PC-9 (cell line): ENCODE measurements at regions not wholly inside any gene's neighbourhood (a gene's known extent, or its start where the extent isn't known, plus 50 kb on each side); places are given as distances from the start of the nearest gene placed in this dataset.
A peak's percentile ranks its signal among the peaks of the same experiment; 100 is the strongest.

ENCODE experiments used
- BruUV-seq: library from RNA; stranded (reverse); fragments of 400-500 nt; replicated peaks from 2 replicates; lab custom pipeline; 2021; lab: Mats Ljungman, UMichigan
- CTCF ChIA-PET: fragments of 300-600 bp; sonication (Branson Sonifier 250); formaldehyde crosslinking; loops from one replicate; lab custom pipeline; 2022; ENCODE audit warnings: antibody characterized with exemption; lab: Charles Lee
- POLR2A ChIA-PET: fragments of 300-600 bp; sonication (Branson Sonifier 250); formaldehyde crosslinking; loops from one replicate; lab custom pipeline; 2022; ENCODE audit warnings: antibody characterized with exemption; ENCODE audit not compliant: unreplicated experiment; lab: Charles Lee
- DNase-seq, 2 experiments: peaks; one replicate each; pipeline versions ENCODE4 v3.0.0 to v3.0.0-alpha.2; 2015 to 2022; ENCODE audit warnings: mixed read lengths in 1 of 2
- H2AFZ ChIP-seq: fragments of 200-600 bp; sonication (generic); 2 replicates; pipeline ENCODE4 v1.8.1; 2017; ENCODE audit warnings: antibody characterized with exemption
- H3F3A ChIP-seq: fragments of 200-600 bp; sonication (generic); 2 replicates; pipeline ENCODE4 v1.8.1; 2017; ENCODE audit warnings: antibody characterized with exemption, mild to moderate bottlenecking, low read depth; ENCODE audit not compliant: insufficient read depth
- H3K27ac ChIP-seq: fragments of 200-600 bp; sonication (generic); 2 replicates; pipeline ENCODE4 v1.6.1; 2016; ENCODE audit warnings: mixed run types
- H3K27me3 ChIP-seq: fragments of 200-600 bp; sonication (generic); 2 replicates; pipeline ENCODE4 v1.6.1; 2016; ENCODE audit warnings: low read depth, mixed run types; ENCODE audit not compliant: insufficient read depth
- H3K36me3 ChIP-seq: fragments of 200-600 bp; sonication (generic); 2 replicates; pipeline ENCODE4 v1.6.1; 2016; ENCODE audit warnings: low read depth, mixed run types
- H3K4me1 ChIP-seq: fragments of 200-600 bp; sonication (generic); replicated peaks from 2 replicates; pipeline ENCODE4 v1.6.1; 2016; ENCODE audit warnings: mixed run types; ENCODE audit not compliant: insufficient read depth
- H3K4me2 ChIP-seq: fragments of 200-600 bp; sonication (generic); 2 replicates; pipeline ENCODE4 v1.6.1; 2017; ENCODE audit warnings: mixed run types
- H3K4me3 ChIP-seq: fragments of 200-600 bp; sonication (generic); 2 replicates; pipeline ENCODE4 v1.6.1; 2016; ENCODE audit warnings: mixed run types
- H3K79me2 ChIP-seq: fragments of 200-600 bp; sonication (generic); 2 replicates; pipeline ENCODE4 v1.6.1; 2017; ENCODE audit warnings: low read depth, mixed run types
- H3K9me2 ChIP-seq: fragments of 200-600 bp; sonication (generic); 2 replicates; pipeline ENCODE4 v1.8.1; 2017; ENCODE audit warnings: mild to moderate bottlenecking; ENCODE audit not compliant: insufficient read depth
- H3K9me3 ChIP-seq: fragments of 200-600 bp; sonication (generic); 2 replicates; pipeline ENCODE4 v1.8.1; 2016; ENCODE audit warnings: low read depth; ENCODE audit not compliant: insufficient read depth
- H4K20me1 ChIP-seq: fragments of 200-600 bp; sonication (generic); 2 replicates; pipeline ENCODE4 v1.8.1; 2017; ENCODE audit not compliant: insufficient read depth
- CTCF ChIP-seq: fragments of 200-600 bp; sonication (generic); conservative IDR thresholded peaks from 2 replicates; pipeline ENCODE4 v1.6.1; 2017; ENCODE audit warnings: mixed run types, antibody characterized with exemption, mild to moderate bottlenecking, moderate library complexity
- EZH2 ChIP-seq: fragments of 200-600 bp; sonication (generic); IDR thresholded peaks from 2 replicates; pipeline ENCODE4 v1.8.0; 2017; ENCODE audit warnings: antibody characterized with exemption, low read depth
- intact Hi-C: fragments of 100-400 bp; cut with micrococcal nuclease; formaldehyde crosslinking; loops from one replicate; pipeline ENCODE4 v1.10.0; 2022; ENCODE audit not compliant: unreplicated experiment

- H3K4me3 ChIP-seq = no peak overlapping the region
- DNase-seq = no peak
- no peak overlapping the region for H3K27ac ChIP-seq
- BruUV-seq = no TSS peak
- H4K20me1 ChIP-seq = no peaks in the 10 kb centered on the region
- no peaks in the 10 kb centered on the region for H3F3A ChIP-seq
- intact Hi-C loops = no loop called here
- POLR2A ChIA-PET = no interaction called here
- H3K9me2 ChIP-seq = no peaks in the 10 kb centered on the region
- H3K36me3 ChIP-seq = no peaks in the 10 kb centered on the region
- no peaks in the 10 kb centered on the region for H3K4me1 ChIP-seq
- no peak overlapping the region for H2AFZ ChIP-seq
- H3K9me3 ChIP-seq = no peaks in the 10 kb centered on the region; the same call in 1 of the 2 replicates
- no peaks in the 10 kb centered on the region for H3K79me2 ChIP-seq
- CTCF ChIA-PET = no interaction called here
- H3K4me2 ChIP-seq = no peak overlapping the region
- H3K27me3 ChIP-seq = no peaks in the 10 kb centered on the region
- no peak for TF ChIP-seq EZH2
- TF ChIP-seq CTCF = no peak
These were observed 746.9 kb upstream of the MARCKS start for GRCh38 chr6:113110211-113110610.

- Histone ChIP-seq H2AFZ (no peak overlapping the region), H3K4me1 (no peaks in the 10 kb centered on the region), H4K20me1 (no peaks in the 10 kb centered on the region), H3K4me3 (no peak overlapping the region), H3K79me2 (no peaks in the 10 kb centered on the region), H3K36me3 (no peaks in the 10 kb centered on the region), H3K9me2 (no peaks in the 10 kb centered on the region), H3K27ac (no peak overlapping the region), H3K4me2 (no peak overlapping the region), H3F3A (no peaks in the 10 kb centered on the region), H3K9me3 (peaks cover 10% of the 10 kb centered on the region), H3K27me3 (no peaks in the 10 kb centered on the region)
- no peak for TF ChIP-seq EZH2
- TF ChIP-seq CTCF = no peak
- CTCF ChIA-PET = no interaction called here
- intact Hi-C loops = no loop called here
- BruUV-seq = no TSS peak
- DNase-seq = no peak
- POLR2A ChIA-PET = no interaction called here
These were observed 745.6 kb upstream of the MARCKS start for GRCh38 chr6:113111550-113111949.

GRCh38 chr6:113112086-113112485, 745.1 kb upstream of the MARCKS start:
- DNase-seq = no peak
- H3F3A ChIP-seq = no peaks in the 10 kb centered on the region
- peak overlapping the region; percentile 7; the same call in 1 of the 2 replicates for H2AFZ ChIP-seq
- ChIA-PET CTCF (no interaction called here), POLR2A (interaction anchor here (0.5 kb wide), 1 partner anchor 989 kb away, joined by 3 read pairs; no protein-coding TSS in a partner anchor)
- no peak overlapping the region for H3K27ac ChIP-seq
- intact Hi-C loops = no loop called here
- H3K9me3 ChIP-seq = peaks cover 15% of the 10 kb centered on the region
- no peaks in the 10 kb centered on the region for H3K4me1 ChIP-seq
- no peaks in the 10 kb centered on the region for H4K20me1 ChIP-seq
- BruUV-seq = no TSS peak
- H3K4me2 ChIP-seq = no peak overlapping the region
- no peaks in the 10 kb centered on the region for H3K9me2 ChIP-seq
- no peaks in the 10 kb centered on the region for H3K36me3 ChIP-seq
- H3K4me3 ChIP-seq = no peak overlapping the region
- no peaks in the 10 kb centered on the region for H3K27me3 ChIP-seq
- H3K79me2 ChIP-seq = no peaks in the 10 kb centered on the region
- TF ChIP-seq CTCF = no peak
- TF ChIP-seq EZH2 = no peak
